ENCODE measurements at regions not wholly inside any gene's neighbourhood (a gene's known extent, or its start where the extent isn't known, plus 50 kb on each side); places are given as distances from the start of the nearest gene placed in this dataset.

DNA sequence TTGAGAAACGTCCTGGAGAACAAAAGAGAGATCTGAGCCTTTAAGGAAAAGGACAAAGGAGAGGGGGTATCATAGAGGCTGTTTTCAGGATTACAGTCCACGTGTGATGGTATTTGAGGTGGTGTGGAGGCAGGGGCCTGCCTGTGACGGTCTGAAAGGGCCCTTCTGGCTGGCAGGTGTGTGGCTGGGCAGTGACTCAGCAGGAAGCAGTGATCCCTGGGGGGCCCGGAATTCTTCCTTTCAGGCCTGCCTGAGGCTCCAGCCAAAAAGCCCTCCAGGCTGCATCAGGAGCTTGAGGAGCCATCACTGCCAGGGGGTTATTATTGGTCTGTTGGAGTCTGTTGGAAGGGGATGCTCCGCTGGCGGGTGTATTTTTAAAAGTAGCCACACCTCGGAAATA is 97.2 kb upstream of the TMEM18 start:
- TF ChIP-seq, protein P1, sequence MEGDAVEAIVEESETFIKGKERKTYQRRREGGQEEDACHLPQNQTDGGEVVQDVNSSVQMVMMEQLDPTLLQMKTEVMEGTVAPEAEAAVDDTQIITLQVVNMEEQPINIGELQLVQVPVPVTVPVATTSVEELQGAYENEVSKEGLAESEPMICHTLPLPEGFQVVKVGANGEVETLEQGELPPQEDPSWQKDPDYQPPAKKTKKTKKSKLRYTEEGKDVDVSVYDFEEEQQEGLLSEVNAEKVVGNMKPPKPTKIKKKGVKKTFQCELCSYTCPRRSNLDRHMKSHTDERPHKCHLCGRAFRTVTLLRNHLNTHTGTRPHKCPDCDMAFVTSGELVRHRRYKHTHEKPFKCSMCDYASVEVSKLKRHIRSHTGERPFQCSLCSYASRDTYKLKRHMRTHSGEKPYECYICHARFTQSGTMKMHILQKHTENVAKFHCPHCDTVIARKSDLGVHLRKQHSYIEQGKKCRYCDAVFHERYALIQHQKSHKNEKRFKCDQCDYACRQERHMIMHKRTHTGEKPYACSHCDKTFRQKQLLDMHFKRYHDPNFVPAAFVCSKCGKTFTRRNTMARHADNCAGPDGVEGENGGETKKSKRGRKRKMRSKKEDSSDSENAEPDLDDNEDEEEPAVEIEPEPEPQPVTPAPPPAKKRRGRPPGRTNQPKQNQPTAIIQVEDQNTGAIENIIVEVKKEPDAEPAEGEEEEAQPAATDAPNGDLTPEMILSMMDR (conservative IDR thresholded peaks at IDR 0.05): no peak
- no peak for TF ChIP-seq EZH2 (IDR thresholded peaks at IDR 0.05; ENCODE audit: low read depth)
